ENCODE measurements at regions not wholly inside any gene's neighbourhood (a gene's known extent, or its start where the extent isn't known, plus 50 kb on each side); places are given as distances from the start of the nearest gene placed in this dataset.
"Not testable (repeated sequence)": the region's sequence is repeated elsewhere in the genome, so short reads cannot be mapped to it uniquely, and the experiment has no call there.

GRCh38 chr2:235105821-235106359 lies 154.1 kb downstream of the SH3BP4 start:
- DNase-seq (ENCODE audit: low read depth in 2 of 3, low spot score in 2 of 3): no peak

DNA sequence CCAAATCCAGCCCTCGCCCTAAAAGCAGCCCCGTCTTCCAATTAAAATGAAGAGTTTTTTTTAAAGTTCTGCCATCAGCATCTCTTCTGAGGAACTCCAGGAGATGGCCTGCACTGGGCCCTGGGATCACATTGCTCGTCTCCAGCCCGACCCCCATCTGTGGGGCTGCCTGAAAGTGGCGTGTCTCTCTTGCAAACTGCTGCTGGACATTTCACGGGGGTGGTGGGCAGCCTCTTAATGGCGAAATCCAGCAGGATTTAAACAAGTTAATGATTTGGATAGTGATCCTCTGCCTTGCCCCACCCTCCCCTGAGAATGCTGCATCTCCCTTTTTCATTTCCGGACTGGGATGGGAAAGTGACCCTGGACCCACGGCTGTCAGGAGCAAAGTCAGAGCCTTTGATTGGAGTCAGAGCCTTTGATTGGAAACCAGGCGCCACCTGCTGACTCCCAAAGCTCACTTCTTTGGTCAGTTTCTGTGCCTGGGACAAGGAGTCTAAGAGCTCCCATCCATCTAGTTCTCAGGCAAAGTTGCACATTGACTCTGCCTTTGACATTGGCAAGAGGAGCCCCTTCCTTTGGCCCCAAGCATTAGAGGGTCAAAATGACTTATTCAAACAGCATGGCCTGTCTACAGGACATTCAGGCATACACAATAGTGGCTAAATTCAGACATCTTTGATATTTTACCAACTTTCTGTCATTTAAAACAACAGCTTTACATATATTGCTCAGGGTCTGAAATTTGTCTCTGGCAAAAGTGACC lies 155.2 kb downstream of the SH3BP4 start:
- DNase-seq (ENCODE audit: low read depth in 2 of 3, low spot score in 2 of 3): no peak

- DNase-seq (ENCODE audit: low read depth in 2 of 3, low spot score in 2 of 3): no peak
Observed at GRCh38 chr2:235107640-235107951, 155.8 kb downstream of the SH3BP4 start.

DNA sequence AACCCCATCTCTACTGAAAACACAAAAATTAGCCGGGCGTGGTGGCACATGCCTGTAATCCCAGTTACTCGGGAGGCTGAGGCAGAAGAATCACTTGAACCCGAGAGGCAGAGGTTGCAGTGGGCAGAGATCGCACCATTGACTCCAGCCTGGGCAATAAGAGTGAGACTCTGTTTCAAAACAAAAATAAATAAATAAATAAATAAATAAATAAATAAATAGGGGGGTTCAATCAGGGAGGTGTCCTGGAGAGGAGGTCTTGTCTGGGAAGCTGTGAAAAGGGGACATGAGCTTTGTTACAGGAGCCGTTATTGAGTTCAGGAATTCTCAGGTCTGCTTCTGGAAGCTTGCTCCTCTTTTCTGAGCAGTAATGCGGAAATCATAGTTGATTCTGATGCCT lies 157.7 kb downstream of the SH3BP4 start:
- DNase-seq (ENCODE audit: low read depth in 2 of 3, low spot score in 2 of 3): not testable (repeated sequence)

DNA sequence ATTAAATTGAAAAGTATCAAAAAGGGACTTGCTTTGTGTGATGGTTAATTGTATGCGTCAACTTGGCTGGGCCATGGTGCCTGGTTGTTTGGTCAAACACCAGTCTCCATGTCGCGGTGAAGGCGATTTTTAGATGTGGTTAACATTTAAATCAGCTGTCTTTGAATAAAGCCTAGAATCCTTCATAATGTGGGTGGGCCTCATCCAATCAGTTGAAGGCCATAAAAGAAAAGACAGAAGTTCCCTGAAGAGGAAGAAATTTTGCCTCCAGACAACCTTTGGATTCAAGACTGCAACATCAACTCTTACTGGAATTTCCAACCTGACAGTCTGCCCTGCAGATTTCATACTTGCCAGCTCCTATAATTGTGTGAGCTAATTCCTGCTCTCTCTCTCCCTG lies 160.5 kb downstream of the SH3BP4 start:
- DNase-seq (ENCODE audit: low read depth in 2 of 3, low spot score in 2 of 3): no peak

DNA sequence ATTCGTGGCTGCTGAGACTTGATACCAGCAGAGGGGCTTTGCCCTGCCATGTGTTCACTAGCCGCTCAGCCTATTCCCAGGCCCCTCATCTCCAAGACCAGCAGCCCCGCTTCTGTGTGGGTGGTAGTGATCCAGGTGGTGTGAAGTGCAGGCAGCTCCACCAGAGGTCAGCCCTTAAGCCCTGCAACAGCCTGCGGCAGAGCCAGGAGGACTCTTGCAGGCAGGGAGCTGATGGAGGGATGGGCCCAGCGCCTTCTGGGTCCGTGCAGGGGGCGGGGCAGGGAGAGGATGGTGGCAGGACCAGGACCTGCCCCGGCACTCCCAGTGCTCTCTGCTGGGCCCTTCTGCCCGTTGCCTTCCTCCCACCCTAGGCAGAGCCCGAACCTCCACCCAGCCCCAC lies 162.0 kb downstream of the SH3BP4 start:
- no peak for DNase-seq (ENCODE audit: low read depth in 2 of 3, low spot score in 2 of 3)

- DNase-seq (ENCODE audit: low read depth in 2 of 3, low spot score in 2 of 3): no peak
Observed at GRCh38 chr2:235114286-235114685, 162.5 kb downstream of the SH3BP4 start.

GRCh38 chr2:235115521-235115920 lies 163.7 kb downstream of the SH3BP4 start:
- no peak for DNase-seq (ENCODE audit: low read depth in 2 of 3, low spot score in 2 of 3)

DNA sequence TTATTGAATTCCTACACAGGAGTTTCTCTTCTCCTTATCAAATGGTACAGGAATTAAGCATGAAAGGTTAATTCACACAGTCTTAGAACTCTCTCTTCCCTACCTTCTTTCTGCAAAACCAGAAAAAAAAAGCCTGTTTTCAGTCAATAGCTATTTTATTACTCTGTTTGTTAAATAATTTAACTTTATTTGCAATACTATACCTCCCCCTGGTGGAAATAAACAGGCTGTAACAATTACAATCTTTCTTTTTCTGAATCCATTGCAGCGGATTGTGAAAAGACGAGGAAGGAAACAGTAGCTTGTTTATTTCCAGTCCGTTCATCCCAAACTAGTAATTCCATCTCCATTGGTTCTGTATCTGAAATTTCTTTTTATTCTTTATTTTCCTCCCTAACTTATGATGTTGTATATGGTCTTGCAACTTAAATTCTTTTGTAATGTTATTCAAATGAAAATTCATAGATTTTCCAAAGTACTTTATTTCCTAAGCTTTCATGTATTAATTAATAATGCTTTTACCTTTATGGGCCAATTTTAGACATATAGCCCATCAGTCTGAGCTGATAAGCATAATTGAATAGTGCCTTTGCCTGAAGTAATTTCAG lies 165.2 kb downstream of the SH3BP4 start:
- no peak for DNase-seq (ENCODE audit: low read depth in 2 of 3, low spot score in 2 of 3)

GRCh38 chr2:235126768-235127167 lies 175.0 kb downstream of the SH3BP4 start:
- no peak for DNase-seq (ENCODE audit: low read depth in 2 of 3, low spot score in 2 of 3)

DNA sequence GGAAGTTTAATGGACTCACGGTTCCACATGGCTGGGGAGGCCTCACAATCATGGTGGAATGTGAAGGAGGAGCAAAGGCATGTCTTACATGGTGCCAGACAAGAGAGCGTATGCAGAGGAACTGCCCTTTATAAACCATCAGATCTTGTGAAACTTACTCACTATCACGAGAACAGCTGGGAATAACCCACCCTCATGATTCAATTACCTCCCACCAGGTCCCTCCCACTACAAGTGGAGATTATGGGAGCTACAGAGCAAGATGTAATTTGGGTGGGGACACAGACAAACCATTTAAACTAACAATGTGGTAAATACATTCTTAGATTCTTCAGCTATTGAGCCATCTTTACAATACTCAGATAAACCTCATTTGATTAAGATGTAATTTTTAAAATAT lies 176.1 kb downstream of the SH3BP4 start:
- DNase-seq (ENCODE audit: low read depth in 2 of 3, low spot score in 2 of 3): no peak

GRCh38 chr2:235129850-235130249 lies 178.0 kb downstream of the SH3BP4 start:
- DNase-seq (ENCODE audit: low read depth in 2 of 3, low spot score in 2 of 3): no peak

GRCh38 chr2:235131334-235132305 lies 179.8 kb downstream of the SH3BP4 start:
- DNase-seq (ENCODE audit: low read depth in 2 of 3, low spot score in 2 of 3): no peak

GRCh38 chr2:235132651-235133050 lies 180.8 kb downstream of the SH3BP4 start:
- no peak for DNase-seq (ENCODE audit: low read depth in 2 of 3, low spot score in 2 of 3)

DNA sequence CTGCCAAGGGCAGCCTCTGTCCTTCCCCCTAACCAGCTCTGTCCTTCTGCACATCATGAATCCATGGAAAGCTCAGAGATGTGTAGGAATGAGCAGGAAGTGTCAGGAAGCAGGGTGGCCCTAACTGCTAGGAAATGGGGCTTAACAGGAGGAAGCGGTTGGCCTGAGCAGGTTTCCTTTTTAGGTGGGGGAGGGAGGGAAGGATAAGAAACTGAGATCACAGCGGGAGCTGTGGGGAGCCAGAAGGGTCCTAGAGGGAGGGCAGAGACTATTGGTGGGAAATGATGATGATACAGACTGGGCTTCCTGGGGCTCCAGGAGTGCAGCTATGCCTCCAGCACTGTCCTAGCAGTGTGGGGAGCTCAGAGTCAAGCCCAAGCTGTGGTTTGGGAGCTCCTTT lies 182.0 kb downstream of the SH3BP4 start:
- no peak for DNase-seq (ENCODE audit: low read depth in 2 of 3, low spot score in 2 of 3)

- DNase-seq (ENCODE audit: low read depth in 2 of 3, low spot score in 2 of 3): no peak
Observed at GRCh38 chr2:235134420-235134819, 182.6 kb downstream of the SH3BP4 start.

- no peak for DNase-seq (ENCODE audit: low read depth in 2 of 3, low spot score in 2 of 3)
Observed at GRCh38 chr2:235135195-235135965, 183.6 kb downstream of the SH3BP4 start.

- DNase-seq (ENCODE audit: low read depth in 2 of 3, low spot score in 2 of 3): peak; percentile 3 to 14 (median 12)
Observed at GRCh38 chr2:235135990-235136561, 184.3 kb downstream of the SH3BP4 start.

DNA sequence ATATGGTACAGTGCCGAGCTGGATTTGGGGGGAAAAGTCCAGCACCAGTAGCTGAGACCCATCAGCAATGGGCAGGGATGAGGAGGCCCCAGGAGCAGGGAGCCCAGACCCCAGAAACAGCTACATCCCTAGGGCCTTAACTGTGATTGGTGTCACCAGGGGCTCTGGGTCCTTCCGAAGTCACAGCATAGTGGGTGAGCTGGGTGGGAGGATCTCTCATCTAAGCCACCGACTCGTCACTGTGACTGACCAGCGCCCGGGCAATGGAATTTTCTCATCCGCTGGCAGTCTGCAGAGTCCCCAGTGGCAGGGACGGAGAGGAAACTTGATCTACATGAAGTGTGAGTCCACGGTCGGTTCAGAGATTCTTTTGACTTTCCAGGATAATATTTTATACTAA lies 186.5 kb downstream of the SH3BP4 start:
- DNase-seq (ENCODE audit: low read depth in 2 of 3, low spot score in 2 of 3): no peak

GRCh38 chr2:235139956-235140800 lies 188.4 kb downstream of the SH3BP4 start:
- DNase-seq (ENCODE audit: low read depth in 2 of 3, low spot score in 2 of 3): no peak
